Left renal cortex interstitium (tissue), 4 donors: ENCODE measurements at regions not wholly inside any gene's neighbourhood (a gene's known extent, or its start where the extent isn't known, plus 50 kb on each side); places are given as distances from the start of the nearest gene placed in this dataset.

ENCODE experiments used
- DNase-seq, 4 donors: peaks; one replicate each; pipeline ENCODE4 v3.0.0-alpha.2; 2013; ENCODE audit warnings: low read depth in 4 of 4, low spot score in 2 of 4, missing footprints in 1 of 4

GRCh38 chr15:38691965-38692788, 127.6 kb upstream of the RASGRP1 start:
- DNase-seq: no peak

GRCh38 chr15:38692789-38693062, 128.1 kb upstream of the RASGRP1 start:
- no peak for DNase-seq

- no peak for DNase-seq
Observed at GRCh38 chr15:38695249-38696108, 130.9 kb upstream of the RASGRP1 start.

GRCh38 chr15:38696109-38696727, 131.6 kb upstream of the RASGRP1 start:
- DNase-seq: no peak

GRCh38 chr15:38696790-38697495, 132.3 kb upstream of the RASGRP1 start:
- no peak for DNase-seq

- no peak for DNase-seq
Observed at GRCh38 chr15:38698254-38698653, 133.6 kb upstream of the RASGRP1 start.

- no peak for DNase-seq
Observed at GRCh38 chr15:38699633-38700230, 135.1 kb upstream of the RASGRP1 start.

GRCh38 chr15:38701149-38701548, 136.5 kb upstream of the RASGRP1 start:
- no peak for DNase-seq

- DNase-seq: no peak
Observed at GRCh38 chr15:38702178-38702912, 137.7 kb upstream of the RASGRP1 start.

GRCh38 chr15:38705436-38706219, 141.0 kb upstream of the RASGRP1 start:
- no peak for DNase-seq

- no peak for DNase-seq
Observed at GRCh38 chr15:38706956-38707355, 142.3 kb upstream of the RASGRP1 start.

GRCh38 chr15:38707802-38708671, 143.4 kb upstream of the RASGRP1 start:
- DNase-seq: no peak

GRCh38 chr15:38708672-38709180, 144.1 kb upstream of the RASGRP1 start:
- no peak for DNase-seq

GRCh38 chr15:38709196-38709595, 144.6 kb upstream of the RASGRP1 start:
- no peak for DNase-seq

- no peak for DNase-seq
Observed at GRCh38 chr15:38714309-38715072, 149.9 kb upstream of the RASGRP1 start.

- no peak for DNase-seq
Observed at GRCh38 chr15:38720893-38721567, 156.4 kb upstream of the RASGRP1 start.

GRCh38 chr15:38721568-38721945, 156.9 kb upstream of the RASGRP1 start:
- DNase-seq: no peak
